ENCODE measurements at regions not wholly inside any gene's neighbourhood (a gene's known extent, or its start where the extent isn't known, plus 50 kb on each side); places are given as distances from the start of the nearest gene placed in this dataset.

GRCh38 chr20:22430154-22430745, 154.1 kb downstream of the FOXA2 start:
- no peak for DNase-seq

DNA sequence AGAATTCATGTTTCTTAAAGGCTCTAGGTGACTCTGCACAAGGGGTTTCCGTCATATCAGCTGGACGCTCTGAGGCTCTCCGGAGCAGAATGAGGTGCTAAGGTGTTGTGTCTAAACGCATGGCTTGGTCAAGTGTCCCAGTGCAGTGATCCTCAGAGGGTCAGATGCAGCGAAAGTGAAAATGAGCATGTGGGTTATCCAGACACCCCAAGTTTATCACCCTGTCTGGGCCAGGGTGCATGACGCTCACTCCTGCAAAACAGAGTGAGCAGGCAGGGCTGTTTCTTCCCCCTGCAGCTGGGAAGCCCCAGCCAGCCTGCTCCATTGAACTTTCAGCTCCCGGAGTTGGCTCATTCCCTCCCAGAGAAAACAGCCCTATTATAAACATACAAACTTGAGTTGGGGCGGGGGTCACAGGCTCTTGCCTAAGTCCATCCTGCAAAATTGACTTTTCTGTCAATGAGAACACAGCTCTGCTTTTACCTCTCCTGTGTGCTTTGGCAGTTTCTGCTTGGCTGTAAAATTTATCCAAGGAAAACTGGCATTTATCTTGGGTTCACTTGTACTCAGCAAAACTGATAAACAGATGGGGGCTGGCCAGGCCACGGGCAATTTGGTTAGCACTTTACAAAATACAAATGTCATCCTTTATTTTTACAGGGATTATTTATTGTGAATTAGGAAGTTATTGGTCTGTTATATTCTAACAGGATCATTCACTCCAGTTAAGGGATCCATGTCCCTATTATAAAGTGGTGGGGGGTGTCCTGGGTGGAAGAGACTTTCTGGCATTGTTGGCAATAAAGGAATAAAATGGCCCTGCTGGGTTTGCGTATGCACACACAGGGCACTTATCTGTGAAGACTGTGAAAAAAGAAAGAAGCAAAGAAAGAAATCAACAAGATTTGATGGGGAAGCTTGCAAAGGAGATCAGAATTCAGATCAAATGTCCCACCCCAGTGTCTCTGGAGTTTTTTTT, 154.9 kb downstream of the FOXA2 start:
- DNase-seq, result no peak

GRCh38 chr20:22428051-22428450, 156.3 kb downstream of the FOXA2 start:
- no peak for DNase-seq

- no peak for DNase-seq
These were observed 157.6 kb downstream of the FOXA2 start for GRCh38 chr20:22426772-22427171.

GRCh38 chr20:22425344-22426295, 158.8 kb downstream of the FOXA2 start:
- DNase-seq, result no peak

DNA sequence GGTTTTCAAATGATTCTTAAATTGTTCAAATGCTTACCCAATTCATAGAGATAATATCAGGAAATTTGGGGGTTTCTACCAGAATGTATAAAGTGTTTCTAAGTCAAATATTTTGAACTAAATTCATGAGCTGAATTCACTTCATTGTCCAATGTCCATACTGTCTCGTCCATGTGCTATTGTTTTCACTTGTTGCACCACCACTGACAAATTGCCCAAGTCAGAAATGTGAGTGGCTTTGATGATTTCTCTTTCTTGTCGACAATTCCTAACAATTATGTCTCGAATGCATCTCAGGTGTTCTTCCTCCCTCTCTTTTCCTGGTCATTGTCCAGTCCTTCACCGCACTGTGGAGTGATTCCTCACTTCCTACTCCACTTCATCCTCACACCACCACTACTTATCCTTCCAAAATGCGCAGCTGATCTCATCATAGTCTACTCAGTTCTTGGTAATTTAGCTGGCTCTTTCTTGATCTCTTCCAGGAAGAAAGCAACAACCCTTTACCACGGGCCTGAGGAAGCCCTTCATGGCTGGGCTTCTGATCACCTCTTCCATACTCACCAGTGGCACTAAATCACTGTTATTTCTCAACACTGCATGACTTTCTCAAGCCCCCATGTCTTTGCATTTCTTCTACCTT, 161.1 kb downstream of the FOXA2 start:
- DNase-seq, result no peak

DNA sequence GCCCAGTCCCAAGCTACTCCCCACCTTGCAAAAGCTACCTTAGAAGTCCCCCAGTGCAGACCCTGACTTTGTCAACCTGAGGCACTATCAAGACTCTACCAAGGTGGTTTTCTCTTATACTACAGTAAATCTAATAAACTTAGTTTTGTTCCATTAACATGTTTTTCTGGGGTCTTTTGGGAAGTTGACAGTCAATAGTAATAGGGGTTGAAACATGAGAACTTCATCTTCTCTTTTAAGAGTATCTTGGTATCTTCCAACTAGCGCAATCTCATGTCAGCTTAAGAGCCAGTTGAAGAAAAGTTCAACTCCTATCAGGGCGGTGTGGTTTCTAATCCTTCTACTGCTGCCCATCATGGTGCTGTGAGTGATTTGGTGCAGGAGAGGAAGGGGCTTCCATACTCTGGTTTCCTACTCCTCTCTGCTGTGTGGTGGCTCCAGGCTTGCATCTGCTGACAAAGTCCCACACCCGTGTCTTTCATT, 164.2 kb downstream of the FOXA2 start:
- no peak for DNase-seq

DNA sequence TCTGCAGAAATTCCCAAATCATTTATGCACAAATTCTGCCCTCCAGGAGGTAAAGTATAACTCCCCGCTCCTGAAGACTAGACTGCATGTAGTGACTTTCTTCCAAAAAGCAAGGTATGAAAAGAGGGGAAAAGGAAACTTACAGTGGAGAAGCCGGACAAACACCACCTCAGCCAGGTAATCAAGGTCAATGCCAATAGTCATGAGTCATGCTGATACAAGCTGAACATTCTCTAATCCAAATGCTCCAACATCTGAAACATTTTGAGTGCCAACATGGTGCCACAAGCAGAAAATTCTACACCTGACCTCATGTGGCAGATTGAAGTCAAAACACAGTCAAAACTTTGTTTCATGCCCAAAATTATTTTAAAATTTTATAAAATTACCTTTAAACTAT, 165.6 kb downstream of the FOXA2 start:
- no peak for DNase-seq

- no peak for DNase-seq
These were observed 170.0 kb downstream of the FOXA2 start for GRCh38 chr20:22414305-22414742.

DNA sequence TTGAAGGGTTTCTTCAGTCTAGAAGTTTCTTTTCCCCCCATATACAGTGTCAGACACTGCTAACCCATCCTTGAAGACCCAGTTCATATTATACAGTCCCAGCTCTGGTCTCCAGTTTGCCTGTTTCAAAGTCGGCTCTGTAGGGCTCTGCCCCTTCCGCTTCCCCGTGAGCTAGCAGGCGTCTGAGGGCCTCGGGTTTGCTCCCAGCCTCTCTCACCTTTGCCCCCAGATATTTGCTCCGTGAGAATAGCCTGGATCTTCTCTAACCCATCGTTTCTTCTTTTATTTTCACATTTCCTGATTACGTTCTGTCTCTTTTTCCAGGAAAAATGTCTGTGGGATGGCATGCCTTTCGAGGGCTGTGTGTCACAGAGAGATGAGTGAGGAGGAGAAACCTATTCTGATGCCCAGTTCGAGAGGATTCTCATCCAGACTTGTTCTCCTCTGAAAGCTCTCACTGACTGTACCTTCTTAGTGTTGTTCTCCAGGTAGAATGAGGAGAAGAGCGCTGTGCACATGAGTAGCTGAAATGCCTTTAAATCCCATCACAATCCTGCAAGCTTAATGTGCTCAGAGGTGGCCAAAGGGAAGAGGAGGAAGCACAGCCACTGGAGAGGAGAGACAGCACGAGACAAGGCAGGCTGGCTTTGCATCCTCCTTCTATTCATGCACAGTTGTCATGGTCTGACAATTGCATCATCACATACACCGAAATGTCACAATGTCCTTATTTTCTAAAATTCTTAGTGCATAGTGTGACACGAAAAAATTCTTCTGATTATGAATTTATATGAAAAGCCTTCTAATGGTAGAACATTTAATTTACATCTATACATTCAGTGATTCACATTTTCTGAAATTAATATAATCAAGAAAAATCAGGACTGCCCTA, 171.1 kb downstream of the FOXA2 start:
- no peak for DNase-seq

DNA sequence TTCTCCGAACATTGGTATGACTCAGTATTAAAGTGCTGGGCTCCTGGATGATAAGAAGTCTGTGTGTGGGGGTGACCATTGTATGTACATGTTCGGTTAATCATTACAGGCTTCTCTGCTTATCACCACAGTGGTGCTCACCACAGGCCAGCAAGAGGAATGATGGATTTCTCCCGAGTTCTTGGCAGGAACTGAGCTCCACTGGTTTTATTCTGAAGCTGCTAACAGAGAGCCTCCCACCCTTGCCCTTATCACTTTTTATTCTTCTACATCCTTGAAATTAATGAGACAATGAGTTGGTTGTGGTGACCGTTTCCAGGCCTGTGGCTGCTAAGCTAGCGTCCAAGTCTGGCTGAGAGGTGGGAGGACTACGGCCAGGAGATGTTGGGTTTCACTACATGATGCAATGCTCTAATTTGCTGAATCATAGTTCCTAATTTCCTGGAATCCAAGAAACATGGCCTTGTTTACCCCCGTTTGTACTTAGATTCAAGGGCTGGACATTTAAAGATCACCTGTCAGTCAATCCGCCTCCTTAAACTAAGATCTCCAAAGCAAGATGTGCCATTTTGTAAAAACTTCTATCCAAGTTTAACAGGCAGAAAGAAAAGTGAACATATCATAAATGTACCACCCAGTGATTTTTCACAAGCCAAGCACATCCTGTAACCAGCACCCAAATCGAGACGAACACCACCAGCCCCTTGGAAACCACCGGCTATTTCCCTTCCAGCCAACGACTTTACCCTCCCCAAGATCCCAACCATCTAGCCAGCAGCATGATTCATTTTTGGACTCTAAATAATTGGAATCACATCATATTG, 172.5 kb downstream of the FOXA2 start:
- no peak for DNase-seq

DNA sequence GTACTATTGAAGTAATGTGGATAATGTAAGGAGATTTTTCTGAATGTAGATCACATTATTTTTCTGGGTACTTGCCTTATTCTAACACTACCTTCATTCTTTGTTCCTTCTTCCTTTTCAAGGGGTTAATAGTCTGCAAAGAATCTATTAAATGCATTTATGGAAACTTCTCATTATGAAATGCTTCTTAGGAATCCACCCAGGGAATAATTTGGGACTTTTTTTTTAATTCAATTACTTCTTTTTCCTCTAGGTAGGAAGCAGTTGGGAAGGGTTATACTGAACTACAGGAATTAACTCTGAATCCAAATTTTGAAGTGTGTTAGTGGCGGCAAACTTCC, 173.1 kb downstream of the FOXA2 start:
- DNase-seq, result no peak

DNA sequence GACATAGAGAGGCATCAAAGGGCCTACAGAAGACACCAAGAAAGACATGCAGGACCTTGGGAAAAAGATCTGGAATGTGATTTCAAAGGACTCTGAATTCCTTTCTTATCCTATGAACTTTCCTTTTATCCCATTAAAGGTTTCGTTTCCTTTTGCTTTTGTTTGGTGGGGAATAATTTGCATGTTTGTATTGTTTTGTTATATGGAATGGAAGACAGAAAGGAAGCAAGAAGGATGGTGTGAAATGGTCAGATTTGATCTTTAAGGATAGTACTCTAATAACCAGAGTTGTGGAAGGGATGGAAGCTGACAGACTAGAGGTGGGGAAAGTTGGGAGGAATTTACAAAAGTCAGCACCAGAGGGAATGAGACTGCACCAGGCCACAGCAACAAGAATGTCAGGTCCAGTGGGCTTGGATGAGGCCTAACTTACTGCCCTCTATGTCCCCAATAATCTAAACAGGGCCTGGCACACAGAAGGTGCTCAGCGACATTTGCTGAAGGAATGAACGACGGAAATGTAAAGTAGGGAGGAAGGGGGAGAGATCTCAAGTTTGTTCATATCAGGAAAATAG, 173.7 kb downstream of the FOXA2 start:
- no peak for DNase-seq

GRCh38 chr20:22408521-22409402, 175.6 kb downstream of the FOXA2 start:
- no peak for DNase-seq

DNA sequence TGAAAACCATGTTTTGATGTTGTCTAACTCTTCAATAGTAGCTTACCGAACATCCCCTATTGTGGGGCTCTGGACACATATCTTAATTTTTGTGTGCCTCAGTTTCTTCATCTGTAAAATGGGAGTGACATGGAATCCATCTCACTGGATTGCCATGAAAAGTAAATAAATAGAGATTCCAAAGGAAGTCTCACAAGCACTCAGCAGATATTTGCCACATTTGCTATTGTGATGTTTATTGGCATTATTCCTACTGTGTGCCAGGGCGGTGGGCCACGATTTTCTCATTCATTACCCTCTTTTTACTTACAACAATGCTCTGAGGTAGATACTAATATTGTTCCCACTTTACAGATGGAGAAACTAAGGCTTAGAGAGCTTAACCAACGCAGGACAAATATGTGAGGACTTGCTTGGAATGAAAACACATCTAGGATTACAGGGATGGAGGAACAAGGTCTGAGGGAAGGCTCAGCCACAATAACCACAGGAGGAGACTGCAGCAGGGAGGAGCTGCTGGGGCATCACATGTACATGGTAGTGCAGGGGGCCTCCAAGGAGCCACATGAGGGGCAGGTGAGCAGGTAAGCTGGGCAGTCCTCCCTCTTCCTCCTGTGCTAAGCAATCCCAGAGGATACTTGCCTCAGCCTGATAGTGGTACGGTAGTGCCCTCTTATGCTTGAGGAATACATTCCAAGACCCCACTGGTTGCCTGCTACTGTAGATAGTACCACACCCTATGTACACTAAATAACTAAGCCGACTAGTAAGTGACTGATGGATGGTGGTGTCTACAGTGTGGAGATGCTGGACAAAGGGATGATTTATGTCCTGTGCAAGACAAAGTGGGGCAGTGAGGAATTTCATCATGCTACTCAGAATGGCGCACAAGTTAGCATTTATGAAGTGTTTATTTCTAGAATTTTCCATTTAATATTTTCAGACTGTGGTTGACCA, 176.9 kb downstream of the FOXA2 start:
- DNase-seq, result no peak

GRCh38 chr20:22404419-22405170, 179.8 kb downstream of the FOXA2 start:
- DNase-seq, result no peak

All from stimulated activated CD4-positive, alpha-beta T cell treated with anti-CD3 and anti-CD28 coated beads, Interleukin-4, amount 100 ng/mL, for 1 hour (primary cell).